K562 (cell line): ENCODE measurements at regions not wholly inside any gene's neighbourhood (a gene's known extent, or its start where the extent isn't known, plus 50 kb on each side); places are given as distances from the start of the nearest gene placed in this dataset.

Source experiments
- ATAC-seq: fragments of 200-7000 bp; cut with Tn5 transposase; 3 replicates; pipeline ENCODE4 v1.9.1; 2020; ENCODE audit warnings: moderate library complexity
- BruUV-seq: library from RNA; stranded (reverse); fragments of 400-500 nt; replicated peaks from 2 replicates; lab custom pipeline; 2021; lab: Mats Ljungman, UMichigan
- CTCF ChIA-PET: fragments of 300-600 bp; formaldehyde crosslinking; extraction: SDS; loops from one replicate; lab custom pipeline; 2021; ENCODE audit warnings: low intra/inter-chr PET ratio; lab: Yijun Ruan, JAX
- POLR2A ChIA-PET: fragments of 300-600, 350-650 bp; sonication (Branson Sonifier 250); formaldehyde crosslinking; extraction: SDS; loops from one replicate; lab custom pipeline; 2021; ENCODE audit warnings: antibody characterized with exemption, inconsistent platforms; lab: Yijun Ruan, JAX
- DNase-seq, 4 experiments: peaks; one replicate each; pipeline versions ENCODE4 v3.0.0 to v3.0.0-alpha.2; 2011 to 2018; ENCODE audit warnings: low spot score in 3 of 4, mixed read lengths in 3 of 4; ENCODE audit errors: extremely low read depth in 1 of 4
- FAIRE-seq: peaks from 2 replicates; lab custom pipeline; 2011; peaks lifted over from hg19 to GRCh38; lab: Jason Lieb, UNC
- H2AFZ ChIP-seq: 2 replicates; pipeline ENCODE4 v1.6.0; 2011; ENCODE audit warnings: low read depth, low read length, control low read depth, inconsistent platforms
- H3K27ac ChIP-seq: fragments of 200-600 bp; 3 replicates; pipeline ENCODE4 v1.8.0; 2011; ENCODE audit warnings: low read depth, mild to moderate bottlenecking, control low read depth, inconsistent platforms, low read length, moderate library complexity, mixed read lengths; ENCODE audit errors: extremely low read depth
- H3K27me3 ChIP-seq, 2 experiments: fragments of 300-600 bp in 1 of 2; 2 replicates in 1 of 2; 3 replicates in 1 of 2; pipeline versions ENCODE4 v1.6.0 to v1.8.0; 2011; ENCODE audit warnings: inconsistent platforms in 2 of 2, low read length in 2 of 2, mild to moderate bottlenecking in 1 of 2, mixed read lengths in 1 of 2, moderate library complexity in 1 of 2; ENCODE audit not compliant: control insufficient read depth in 2 of 2, insufficient read depth in 2 of 2
- H3K36me3 ChIP-seq: fragments of 300-600 bp; 3 replicates; pipeline ENCODE4 v1.8.0; 2011; ENCODE audit warnings: mild to moderate bottlenecking, low read length, inconsistent platforms; ENCODE audit not compliant: control insufficient read depth, insufficient read depth
- H3K4me1 ChIP-seq, 2 experiments: fragments of 200-600 bp in 1 of 2; replicated peaks in 1 of 2; 2 replicates in 1 of 2; 3 replicates in 1 of 2; pipeline versions ENCODE4 v1.5.1 to v1.8.0; 2011; ENCODE audit warnings: inconsistent platforms in 2 of 2, low read length in 2 of 2, mild to moderate bottlenecking in 1 of 2, mixed read lengths in 1 of 2, moderate library complexity in 1 of 2; ENCODE audit not compliant: control insufficient read depth in 2 of 2, insufficient read depth in 2 of 2
- H3K4me2 ChIP-seq: 2 replicates; pipeline ENCODE4 v1.6.1; 2011; ENCODE audit warnings: low read length, control low read depth, inconsistent platforms, mixed read lengths; ENCODE audit not compliant: insufficient read depth
- H3K4me3 ChIP-seq: fragments of 200-600 bp; sonication (generic), shearing (Covaris generic); 2 replicates; pipeline ENCODE4 v1.5.1; 2016; ENCODE audit warnings: control low read depth, inconsistent platforms
- H3K79me2 ChIP-seq: fragments of 200-600 bp; 3 replicates; pipeline ENCODE4 v1.8.0; 2011; ENCODE audit warnings: low read length, inconsistent platforms; ENCODE audit not compliant: control insufficient read depth, insufficient read depth
- H3K9ac ChIP-seq, 2 experiments: 2 replicates each; pipeline versions ENCODE4 v1.6.0 to v1.6.1; 2011; ENCODE audit warnings: low read depth in 2 of 2, low read length in 2 of 2, control low read depth in 1 of 2, inconsistent platforms in 1 of 2, mild to moderate bottlenecking in 1 of 2, mixed read lengths in 1 of 2; ENCODE audit not compliant: insufficient read depth in 1 of 2
- H3K9me1 ChIP-seq: one replicate; pipeline ENCODE4 v1.6.0; 2011; ENCODE audit warnings: inconsistent platforms, mild to moderate bottlenecking, low read length, moderate library complexity; ENCODE audit not compliant: control insufficient read depth, insufficient read depth
- H3K9me3 ChIP-seq: replicated peaks from 2 replicates; pipeline ENCODE4 v1.5.1; 2011; ENCODE audit warnings: low read depth, low read length, inconsistent platforms; ENCODE audit not compliant: control insufficient read depth, insufficient read depth
- H4K20me1 ChIP-seq: replicated peaks from 2 replicates; pipeline ENCODE4 v1.6.1; 2011; ENCODE audit warnings: low read length, inconsistent platforms, mixed read lengths; ENCODE audit not compliant: control insufficient read depth, insufficient read depth
- FOXK2 ChIP-seq, 2 experiments: fragments of 450-650 bp; IDR thresholded peaks in 1 of 2; conservative IDR thresholded peaks in 1 of 2; 2 replicates each; pipeline ENCODE4 v1.6.1; 2016; ENCODE audit warnings: low read depth in 2 of 2, mild to moderate bottlenecking in 1 of 2
- KLF1 ChIP-seq: fragments of 450-650 bp; IDR thresholded peaks from 2 replicates; pipeline ENCODE4 v1.6.1; 2016; ENCODE audit warnings: missing genetic modification characterization, missing compliant biosample characterization
- NCOA1 ChIP-seq: fragments of 450-650 bp; IDR thresholded peaks from 2 replicates; pipeline ENCODE4 v1.6.1; 2016; ENCODE audit warnings: low read depth
- RCOR1 ChIP-seq, 2 experiments: IDR thresholded peaks; 2 replicates each; pipeline ENCODE4 v1.6.1; 2012; ENCODE audit warnings: low read depth in 2 of 2, low read length in 2 of 2, borderline replicate concordance in 1 of 2, improper control_type of control experiment in 1 of 2
- RHOXF2B ChIP-seq: fragments of 250-450 bp; sonication (Bioruptor Pico); conservative IDR thresholded peaks from 2 replicates; pipeline ENCODE4 v1.5.1; 2021
- STAG1 ChIP-seq: sonication (generic); formaldehyde crosslinking; IDR thresholded peaks from 2 replicates; pipeline ENCODE4 v1.5.0; 2020; ENCODE audit warnings: missing genetic modification reagents, borderline replicate concordance
- ZBTB7A ChIP-seq: IDR thresholded peaks from 2 replicates; pipeline ENCODE4 v1.6.1; 2011; ENCODE audit warnings: low read depth, mild to moderate bottlenecking, low read length, moderate library complexity, borderline replicate concordance; ENCODE audit not compliant: control insufficient read depth
- WGBS: fragments of 100-300 bp; shearing (Covaris generic); methylation state at CpG from one replicate; pipeline ENCODE4 v1.1.6; 2016; ENCODE audit warnings: low coverage, mixed read lengths; ENCODE audit not compliant: insufficient coverage; ENCODE audit errors: missing lambda C conversion rate; 5-methylcytosine and 5-hydroxymethylcytosine counted together
- in situ Hi-C: fragments of 300-500 bp; cut with MboI; formaldehyde crosslinking; loops from 4 replicates; pipeline ENCODE4 v1.15.0; 2018; ENCODE audit warnings: inconsistent platforms, mixed read lengths
- intact Hi-C: fragments of 100-400 bp; cut with micrococcal nuclease; formaldehyde crosslinking; loops from 2 replicates; pipeline ENCODE4 v1.14.2; 2022
- TF ChIP-seq, protein P1 (sequence below), 2 experiments: IDR thresholded peaks; 2 replicates each; pipeline ENCODE4 v1.6.1; 2012; ENCODE audit warnings: improper control_type of control experiment in 2 of 2, low read depth in 2 of 2, low read length in 2 of 2, borderline replicate concordance in 1 of 2
- TF ChIP-seq, protein P2 (sequence below): fragments of 450-650 bp; IDR thresholded peaks from 2 replicates; pipeline ENCODE4 v1.6.1; 2017; ENCODE audit warnings: mild to moderate bottlenecking, moderate library complexity
- TF ChIP-seq, protein P3 (sequence below): fragments of 250-450 bp; sonication (Bioruptor Pico); IDR thresholded peaks from 2 replicates; pipeline ENCODE4 v1.8.0; 2022; ENCODE audit warnings: moderate library complexity, mild to moderate bottlenecking, inconsistent platforms
- TF ChIP-seq, protein P4 (sequence below): fragments of 250-450 bp; sonication (Bioruptor Pico); IDR thresholded peaks from 2 replicates; pipeline ENCODE4 v1.4.0; 2020; ENCODE audit warnings: borderline replicate concordance

DNA sequence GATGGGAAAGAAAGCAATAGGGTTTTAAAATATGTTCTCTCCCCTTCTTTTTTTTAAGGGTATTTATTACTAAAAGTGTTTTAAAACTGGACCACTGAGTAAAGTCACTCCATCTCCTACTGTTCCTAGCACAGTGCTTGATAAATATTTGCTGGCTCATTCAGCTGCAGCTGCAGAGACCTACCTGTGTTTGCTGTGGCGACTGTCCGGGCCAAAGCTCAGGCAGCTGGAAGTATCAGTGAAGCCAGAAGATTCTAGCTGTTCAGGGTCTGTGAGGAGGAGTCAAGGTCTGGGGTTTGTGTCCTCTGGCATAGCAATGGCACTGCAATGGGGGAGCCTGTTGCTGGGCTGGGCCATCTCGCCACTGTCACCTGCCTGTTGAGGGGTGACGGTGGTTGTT lies 109.9 kb downstream of the RPLP1 start (continued):
- TF ChIP-seq KLF1 (tag) (no peak), FOXK2 (conservative IDR thresholded peaks at IDR 0.05 in 1 of 2, IDR thresholded peaks at IDR 0.05 in 1 of 2; ENCODE audit: low read depth in 2 of 2) (no peak), RHOXF2B (CRISPR knock-in tag) (no peak)
- TF ChIP-seq, protein P1, sequence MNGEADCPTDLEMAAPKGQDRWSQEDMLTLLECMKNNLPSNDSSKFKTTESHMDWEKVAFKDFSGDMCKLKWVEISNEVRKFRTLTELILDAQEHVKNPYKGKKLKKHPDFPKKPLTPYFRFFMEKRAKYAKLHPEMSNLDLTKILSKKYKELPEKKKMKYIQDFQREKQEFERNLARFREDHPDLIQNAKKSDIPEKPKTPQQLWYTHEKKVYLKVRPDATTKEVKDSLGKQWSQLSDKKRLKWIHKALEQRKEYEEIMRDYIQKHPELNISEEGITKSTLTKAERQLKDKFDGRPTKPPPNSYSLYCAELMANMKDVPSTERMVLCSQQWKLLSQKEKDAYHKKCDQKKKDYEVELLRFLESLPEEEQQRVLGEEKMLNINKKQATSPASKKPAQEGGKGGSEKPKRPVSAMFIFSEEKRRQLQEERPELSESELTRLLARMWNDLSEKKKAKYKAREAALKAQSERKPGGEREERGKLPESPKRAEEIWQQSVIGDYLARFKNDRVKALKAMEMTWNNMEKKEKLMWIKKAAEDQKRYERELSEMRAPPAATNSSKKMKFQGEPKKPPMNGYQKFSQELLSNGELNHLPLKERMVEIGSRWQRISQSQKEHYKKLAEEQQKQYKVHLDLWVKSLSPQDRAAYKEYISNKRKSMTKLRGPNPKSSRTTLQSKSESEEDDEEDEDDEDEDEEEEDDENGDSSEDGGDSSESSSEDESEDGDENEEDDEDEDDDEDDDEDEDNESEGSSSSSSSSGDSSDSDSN (IDR thresholded peaks at IDR 0.05; ENCODE audit: borderline replicate concordance in 1 of 2, low read depth in 2 of 2, low read length in 2 of 2) = no peak
- TF ChIP-seq, protein P2, sequence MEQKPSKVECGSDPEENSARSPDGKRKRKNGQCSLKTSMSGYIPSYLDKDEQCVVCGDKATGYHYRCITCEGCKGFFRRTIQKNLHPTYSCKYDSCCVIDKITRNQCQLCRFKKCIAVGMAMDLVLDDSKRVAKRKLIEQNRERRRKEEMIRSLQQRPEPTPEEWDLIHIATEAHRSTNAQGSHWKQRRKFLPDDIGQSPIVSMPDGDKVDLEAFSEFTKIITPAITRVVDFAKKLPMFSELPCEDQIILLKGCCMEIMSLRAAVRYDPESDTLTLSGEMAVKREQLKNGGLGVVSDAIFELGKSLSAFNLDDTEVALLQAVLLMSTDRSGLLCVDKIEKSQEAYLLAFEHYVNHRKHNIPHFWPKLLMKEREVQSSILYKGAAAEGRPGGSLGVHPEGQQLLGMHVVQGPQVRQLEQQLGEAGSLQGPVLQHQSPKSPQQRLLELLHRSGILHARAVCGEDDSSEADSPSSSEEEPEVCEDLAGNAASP = no peak

DNA sequence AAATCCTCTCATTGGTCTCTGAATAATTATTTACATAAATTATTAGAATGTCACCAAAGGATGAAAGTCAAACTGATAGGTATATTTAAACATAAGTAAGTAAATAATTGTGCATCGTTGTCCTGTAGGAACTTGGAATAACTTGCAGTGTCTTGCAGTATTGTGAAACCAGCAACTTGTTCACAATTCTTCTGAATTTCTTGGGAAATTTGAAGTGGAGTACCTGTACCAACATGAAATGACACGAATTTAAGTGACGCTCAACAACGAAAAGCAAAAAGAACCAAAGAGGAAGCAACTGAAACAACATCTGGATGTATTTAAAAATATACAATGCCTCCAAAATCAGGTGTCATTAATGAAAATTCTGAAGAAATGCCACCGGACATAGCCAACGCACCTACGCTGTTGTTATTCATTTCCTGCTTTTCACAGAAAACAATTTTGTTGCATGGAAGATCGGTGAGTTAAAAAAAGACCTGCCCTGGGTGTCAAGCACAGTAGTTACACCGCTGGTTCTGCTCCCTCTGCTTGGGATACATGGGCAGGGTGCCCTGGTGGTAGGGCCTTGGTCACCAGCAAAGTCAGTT lies 112.5 kb downstream of the RPLP1 start:
- Histone ChIP-seq H3K27ac (no peak overlapping the region), H3K79me2 (no peaks in the 10 kb centered on the region), H3K27me3 (peaks cover 8 to 23% of the 10 kb centered on the region in 2 experiments; a peak in 3 of 5 replicates), H3K36me3 (no peaks in the 10 kb centered on the region), H2AFZ (no peak overlapping the region), H3K9me3 (no peaks in the 10 kb centered on the region), H3K4me3 (no peak overlapping the region), H3K4me2 (no peak overlapping the region), H3K9ac (no peak overlapping the region), H4K20me1 (no peaks in the 10 kb centered on the region; the same call in 1 of the 2 replicates), H3K4me1 (0 out of 5 replicates have a peak, but pooled peaks cover 0 to 3% of the 10 kb centered on the region in 2 experiments), H3K9me1 (no peaks in the 10 kb centered on the region)
- in situ Hi-C loops = no loop called here
- TF ChIP-seq NCOA1 (no peak), STAG1 (CRISPR knock-in tag) (no peak), RCOR1 (IDR thresholded peaks at IDR 0.05; ENCODE audit: borderline replicate concordance in 1 of 2, low read depth in 2 of 2, low read length in 2 of 2) (no peak), ZBTB7A (no peak)
- TF ChIP-seq, protein P3, sequence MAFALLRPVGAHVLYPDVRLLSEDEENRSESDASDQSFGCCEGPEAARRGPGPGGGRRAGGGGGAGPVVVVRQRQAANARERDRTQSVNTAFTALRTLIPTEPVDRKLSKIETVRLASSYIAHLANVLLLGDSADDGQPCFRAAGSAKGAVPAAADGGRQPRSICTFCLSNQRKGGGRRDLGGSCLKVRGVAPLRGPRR = no peak
- TF ChIP-seq, protein P4, sequence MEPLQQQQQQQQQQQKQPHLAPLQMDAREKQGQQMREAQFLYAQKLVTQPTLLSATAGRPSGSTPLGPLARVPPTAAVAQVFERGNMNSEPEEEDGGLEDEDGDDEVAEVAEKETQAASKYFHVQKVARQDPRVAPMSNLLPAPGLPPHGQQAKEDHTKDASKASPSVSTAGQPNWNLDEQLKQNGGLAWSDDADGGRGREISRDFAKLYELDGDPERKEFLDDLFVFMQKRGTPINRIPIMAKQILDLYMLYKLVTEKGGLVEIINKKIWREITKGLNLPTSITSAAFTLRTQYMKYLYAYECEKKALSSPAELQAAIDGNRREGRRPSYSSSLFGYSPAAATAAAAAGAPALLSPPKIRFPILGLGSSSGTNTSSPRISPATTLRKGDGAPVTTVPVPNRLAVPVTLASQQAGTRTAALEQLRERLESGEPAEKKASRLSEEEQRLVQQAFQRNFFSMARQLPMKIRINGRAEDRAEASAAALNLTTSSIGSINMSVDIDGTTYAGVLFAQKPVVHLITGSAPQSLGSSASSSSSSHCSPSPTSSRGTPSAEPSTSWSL (CRISPR knock-in tag) = no peak
- ChIA-PET POLR2A (no interaction called here), CTCF (no interaction called here)
- ATAC-seq = no peak
- no peak for FAIRE-seq
- BruUV-seq = no TSS peak
- DNase-seq = no peak
- intact Hi-C loops = no loop called here
- under 1% methylated on average over 9 of the region's 9 CpGs for WGBS
